ENCODE measurements at regions not wholly inside any gene's neighbourhood (a gene's known extent, or its start where the extent isn't known, plus 50 kb on each side); places are given as distances from the start of the nearest gene placed in this dataset.
"Not testable (repeated sequence)": the region's sequence is repeated elsewhere in the genome, so short reads cannot be mapped to it uniquely, and the experiment has no call there.

GRCh38 chr6:115811541-115811940 is 249.2 kb downstream of the FRK start:
- no peak for DNase-seq (ENCODE audit: low read depth in 2 of 2)

DNA sequence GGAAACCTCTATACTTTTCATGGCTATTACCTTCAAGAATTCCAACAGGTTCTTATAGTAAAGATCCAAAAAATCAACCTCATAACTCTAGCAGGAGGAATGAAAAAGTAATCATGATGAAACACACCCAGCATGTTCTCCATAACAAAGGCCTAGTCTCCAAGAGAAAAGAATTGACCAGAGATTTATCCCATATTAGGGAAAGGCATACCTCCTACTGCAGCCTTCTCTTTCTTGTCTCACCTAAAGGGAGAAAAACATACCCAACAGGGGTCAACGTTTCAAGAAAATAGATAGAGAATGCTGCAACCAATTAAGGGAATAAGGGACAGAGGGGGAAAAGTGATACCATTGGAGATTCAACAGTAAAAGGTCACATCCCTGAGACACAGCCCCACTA is 262.5 kb downstream of the FRK start:
- no peak for DNase-seq (ENCODE audit: low read depth in 2 of 2)

DNA sequence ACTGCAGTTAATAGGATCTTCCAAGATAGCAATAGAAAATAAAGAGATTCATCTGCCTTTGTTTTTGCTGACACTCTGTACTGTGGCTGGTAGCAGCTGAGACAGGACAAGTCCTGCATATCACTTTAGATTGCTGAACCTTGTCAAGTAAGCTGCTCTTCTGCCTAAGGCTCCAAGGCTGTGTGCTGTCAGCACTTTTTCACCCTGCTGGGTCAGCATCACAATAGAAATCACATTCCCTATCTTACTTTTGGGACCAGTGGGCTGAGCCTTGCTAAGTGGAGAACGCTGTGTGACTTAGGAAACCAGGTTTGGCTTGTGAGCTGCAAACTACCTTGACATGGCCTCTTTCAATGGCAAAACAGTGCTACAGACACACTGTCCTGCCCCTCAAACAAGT is 263.9 kb downstream of the FRK start:
- DNase-seq (ENCODE audit: low read depth in 2 of 2) = no peak

DNA sequence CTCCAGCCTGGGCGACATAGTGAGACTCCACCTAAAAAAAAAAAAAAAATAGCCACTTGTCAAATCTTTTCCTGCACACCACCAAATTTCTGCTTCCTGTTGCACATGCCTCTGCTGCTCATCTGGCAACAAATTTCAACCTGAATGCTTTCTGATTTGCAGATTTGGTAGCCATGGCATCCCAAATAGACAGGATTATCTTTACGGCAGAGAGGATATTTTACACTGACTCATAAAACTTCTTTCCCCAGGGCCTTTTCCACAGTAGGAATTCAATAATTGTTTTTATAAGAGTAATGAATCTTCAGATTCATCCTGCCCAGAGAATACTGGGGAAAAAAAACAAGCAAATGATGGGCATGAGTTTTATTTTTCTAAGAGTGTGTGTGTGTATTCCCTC is 264.6 kb downstream of the FRK start:
- no peak for DNase-seq (ENCODE audit: low read depth in 2 of 2)

- no peak for DNase-seq (ENCODE audit: low read depth in 2 of 2)
These were observed 277.2 kb downstream of the FRK start for GRCh38 chr6:115783402-115784061.

DNA sequence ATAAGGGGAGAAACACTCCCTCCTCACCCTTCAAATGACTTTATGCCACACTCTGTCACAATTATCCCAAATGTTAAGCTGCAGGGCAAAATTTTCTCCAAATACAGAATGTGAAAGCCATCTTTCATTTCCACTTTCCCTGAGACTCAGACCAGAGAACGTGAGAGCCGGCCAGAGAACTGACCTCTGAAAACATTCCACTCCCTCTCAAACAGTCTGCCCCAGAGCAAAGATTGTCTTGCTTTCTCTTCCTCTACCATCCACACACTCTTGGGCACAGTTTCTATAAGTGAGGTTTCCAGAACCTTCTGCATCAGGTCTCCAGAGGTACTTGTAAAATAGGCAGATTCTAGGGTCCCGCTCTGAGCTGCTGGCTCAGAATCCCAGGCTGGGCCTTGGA is 278.1 kb downstream of the FRK start:
- DNase-seq (ENCODE audit: low read depth in 2 of 2) = no peak

- DNase-seq (ENCODE audit: low read depth in 2 of 2) = no peak
These were observed 286.9 kb downstream of the FRK start for GRCh38 chr6:115773741-115774140.

DNA sequence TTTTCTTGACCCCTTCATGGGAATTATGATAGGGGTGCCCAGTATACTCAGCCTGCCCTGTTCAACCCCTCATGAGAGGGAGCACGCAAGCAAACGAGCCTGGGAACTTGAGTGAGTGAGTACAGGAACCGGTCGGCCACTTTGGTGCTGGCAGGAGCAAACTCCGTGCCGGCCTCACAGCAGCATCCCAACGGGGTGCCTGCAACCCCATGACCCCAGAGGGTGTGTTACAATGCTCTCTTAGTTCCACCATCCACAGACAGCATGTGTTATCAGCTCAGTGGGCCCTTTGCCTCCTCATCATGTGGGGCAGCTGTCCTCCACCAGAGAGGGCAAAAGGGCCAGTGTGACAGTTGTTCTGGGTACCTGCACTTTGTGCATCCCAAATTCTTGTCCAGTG is 289.8 kb downstream of the FRK start:
- DNase-seq (ENCODE audit: low read depth in 2 of 2) = no peak

GRCh38 chr6:115768500-115768899 is 292.2 kb downstream of the FRK start:
- DNase-seq (ENCODE audit: low read depth in 2 of 2) = no peak

GRCh38 chr6:115767931-115768330 is 292.8 kb downstream of the FRK start:
- DNase-seq (ENCODE audit: low read depth in 2 of 2) = no peak

GRCh38 chr6:115766745-115767462 is 293.8 kb downstream of the FRK start:
- DNase-seq (ENCODE audit: low read depth in 2 of 2) = no peak

- no peak for DNase-seq (ENCODE audit: low read depth in 2 of 2)
These were observed 294.7 kb downstream of the FRK start for GRCh38 chr6:115765966-115766365.

DNA sequence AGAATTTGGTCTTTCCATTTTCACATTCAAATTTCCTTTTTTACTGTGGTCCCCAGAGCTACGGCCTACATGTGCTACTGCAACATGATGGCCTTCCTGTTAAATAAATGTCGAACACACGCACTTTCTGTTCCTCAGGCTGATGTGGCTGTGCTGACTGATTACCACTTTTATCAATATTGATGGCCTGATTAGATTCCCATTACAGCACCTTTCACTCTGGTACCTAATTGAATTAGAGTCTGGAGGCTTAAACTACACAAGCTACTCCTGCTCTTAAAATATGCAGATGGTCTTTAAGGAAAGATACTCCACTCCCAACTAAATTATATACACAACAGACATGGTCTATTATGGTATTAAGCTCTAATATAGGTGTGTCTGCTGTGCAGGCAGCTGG is 301.6 kb downstream of the FRK start:
- DNase-seq (ENCODE audit: low read depth in 2 of 2) = no peak

DNA sequence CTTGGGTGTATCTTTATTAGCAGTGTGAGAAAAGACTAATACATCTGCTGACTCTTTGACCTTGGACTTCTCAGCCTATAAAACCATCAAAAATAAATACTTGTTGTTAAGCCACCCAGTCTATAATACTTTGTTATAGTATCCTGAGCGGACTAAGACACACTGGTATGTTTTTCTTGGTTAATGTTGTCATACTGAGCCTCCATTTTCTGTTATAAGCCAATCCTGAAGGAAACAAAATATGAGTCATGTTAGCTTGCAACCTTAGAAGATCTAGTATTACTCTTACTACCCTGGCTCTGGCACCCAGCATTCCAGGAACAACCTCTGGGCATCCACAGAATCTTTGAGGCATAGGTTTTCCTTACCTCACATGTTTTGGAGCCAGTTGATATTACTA is 307.2 kb downstream of the FRK start:
- DNase-seq (ENCODE audit: low read depth in 2 of 2) = no peak

DNA sequence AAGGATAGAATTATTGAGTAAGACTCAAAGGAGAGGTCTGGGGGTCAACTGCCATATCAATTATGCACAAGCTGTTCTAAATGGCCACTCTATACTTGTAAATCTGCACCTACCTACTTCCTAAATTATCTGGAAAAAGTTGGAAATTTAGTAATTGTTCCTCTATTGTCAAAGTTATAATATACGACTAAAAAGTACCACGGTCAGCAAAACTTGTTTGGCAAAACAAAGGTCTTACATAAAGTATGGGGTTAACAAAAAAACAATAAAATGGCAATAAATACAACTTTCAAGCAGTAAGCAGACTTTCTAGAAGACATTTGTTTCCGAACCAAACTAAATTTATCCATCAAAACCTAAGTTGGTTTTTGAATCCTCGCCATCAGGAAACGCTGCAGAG is 309.7 kb downstream of the FRK start:
- DNase-seq (ENCODE audit: low read depth in 2 of 2) = no peak

- no peak for DNase-seq (ENCODE audit: low read depth in 2 of 2)
These were observed 310.4 kb downstream of the FRK start for GRCh38 chr6:115750292-115750691.

DNA sequence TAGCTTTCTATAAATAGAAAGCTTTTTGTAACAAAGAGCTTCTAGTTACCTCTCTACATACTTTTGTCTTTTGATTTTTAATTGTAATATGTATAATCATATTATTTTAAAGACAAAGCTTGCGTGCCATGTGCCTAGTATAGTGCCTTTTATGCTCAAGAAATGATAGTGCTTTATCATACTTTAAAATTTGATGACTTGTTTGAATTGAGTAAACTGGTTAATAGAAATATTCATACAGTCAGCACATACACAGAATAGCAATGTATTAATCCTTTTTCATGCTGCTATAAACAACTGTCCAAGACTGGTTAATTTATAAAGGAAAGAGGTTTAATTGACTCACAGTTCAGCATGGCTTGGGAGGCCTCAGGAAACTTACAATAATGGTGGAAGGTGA is 313.0 kb downstream of the FRK start:
- no peak for DNase-seq (ENCODE audit: low read depth in 2 of 2)

DNA sequence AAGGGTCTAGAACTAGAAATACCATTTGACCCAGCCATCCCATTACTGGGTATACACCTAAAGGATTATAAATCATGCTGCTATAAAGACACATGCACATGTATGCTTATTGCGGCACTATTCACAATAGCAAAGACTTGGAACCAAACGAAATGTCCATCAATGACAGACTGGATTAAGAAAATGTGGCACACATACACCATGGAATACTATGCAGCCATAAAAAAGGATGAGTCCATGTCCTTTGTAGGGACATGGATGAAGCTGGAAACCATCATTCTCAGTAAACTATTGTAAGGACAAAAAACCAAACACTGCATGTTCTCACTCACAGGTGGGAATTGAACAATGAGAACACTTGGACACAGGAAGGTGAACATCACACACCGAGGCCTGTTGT is 314.1 kb downstream of the FRK start:
- not testable (repeated sequence) for DNase-seq (ENCODE audit: low read depth in 2 of 2)

GRCh38 chr6:115740907-115741306 is 319.8 kb downstream of the FRK start:
- DNase-seq (ENCODE audit: low read depth in 2 of 2) = no peak

DNA sequence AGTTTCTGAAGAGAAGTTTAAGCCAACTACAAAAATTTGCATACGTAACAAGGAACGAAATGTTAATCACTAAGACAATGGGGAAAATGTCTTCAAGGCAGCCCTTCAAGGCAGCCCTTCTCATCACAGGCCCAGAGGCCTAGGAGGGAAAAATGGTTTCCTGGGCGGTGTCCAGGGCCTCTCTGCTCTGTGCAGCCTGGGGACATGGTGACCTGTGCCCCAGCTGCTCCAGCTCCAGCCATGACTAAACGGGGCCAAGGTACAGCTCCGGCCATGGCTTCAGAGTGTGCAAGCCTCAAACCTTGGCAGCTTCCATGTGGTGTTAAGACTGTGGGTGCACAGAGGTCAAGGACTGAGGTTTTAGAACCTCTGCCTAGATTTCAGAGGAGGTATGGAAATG is 325.1 kb downstream of the FRK start:
- DNase-seq (ENCODE audit: low read depth in 2 of 2) = no peak

DNA sequence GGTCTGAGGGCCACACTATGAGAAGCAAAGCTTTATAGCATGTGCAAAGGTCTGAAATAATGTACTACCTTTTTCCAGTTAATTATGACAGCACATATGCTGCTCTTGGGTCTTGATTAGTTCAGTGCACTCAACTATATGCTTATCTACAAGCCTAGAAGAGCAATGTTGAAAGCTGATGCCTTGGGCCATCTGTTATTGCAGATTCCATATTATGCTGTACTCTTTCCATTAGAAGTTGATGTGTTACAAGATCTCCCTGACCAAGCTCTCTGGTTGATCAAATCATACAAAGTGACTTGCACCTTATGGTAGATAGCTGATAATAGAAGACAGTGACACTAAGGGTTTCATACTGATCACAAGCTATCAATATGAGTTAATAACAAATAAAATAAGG is 327.3 kb downstream of the FRK start:
- no peak for DNase-seq (ENCODE audit: low read depth in 2 of 2)

DNA sequence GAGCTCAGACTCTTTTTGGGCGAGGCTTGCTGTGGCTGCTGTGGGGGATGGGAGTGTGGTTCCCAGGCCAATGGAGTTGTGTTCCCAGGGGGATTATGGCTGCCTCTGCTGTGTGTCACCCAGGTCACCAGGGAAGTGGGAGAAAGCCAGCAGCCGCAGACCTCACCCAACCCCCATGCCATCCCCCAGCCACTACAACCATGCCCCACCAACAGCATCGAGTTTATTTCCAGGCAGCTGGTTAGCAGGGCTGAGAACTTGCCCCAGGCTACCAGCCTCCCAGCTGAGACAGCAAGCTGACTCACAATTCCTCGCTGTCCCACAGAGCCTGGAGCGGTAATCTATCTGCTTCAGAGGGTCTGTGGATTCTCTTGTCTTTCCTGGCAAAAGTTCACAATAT is 331.7 kb downstream of the FRK start:
- no peak for DNase-seq (ENCODE audit: low read depth in 2 of 2)

GRCh38 chr6:115728171-115728570 is 332.5 kb downstream of the FRK start:
- DNase-seq (ENCODE audit: low read depth in 2 of 2) = no peak

GRCh38 chr6:115721564-115721963 is 339.1 kb downstream of the FRK start:
- no peak for DNase-seq (ENCODE audit: low read depth in 2 of 2)
